Keratinocyte (primary cell): ENCODE measurements at regions not wholly inside any gene's neighbourhood (a gene's known extent, or its start where the extent isn't known, plus 50 kb on each side); places are given as distances from the start of the nearest gene placed in this dataset.

Experiments
- DNase-seq: peaks from one replicate; pipeline ENCODE4 v3.0.0-alpha.2; 2011; ENCODE audit warnings: low read depth, missing footprints, low spot score
- FAIRE-seq: peaks from 2 replicates; lab custom pipeline; 2011; peaks lifted over from hg19 to GRCh38; lab: Jason Lieb, UNC
- H2AFZ ChIP-seq: 2 replicates; pipeline ENCODE4 v1.6.0; 2012; ENCODE audit warnings: low read length, control low read depth, inconsistent platforms; ENCODE audit not compliant: control insufficient read depth
- H3K27ac ChIP-seq: 2 replicates; pipeline ENCODE4 v1.5.1; 2011; ENCODE audit warnings: low read length; ENCODE audit not compliant: control insufficient read depth, insufficient read depth
- H3K27me3 ChIP-seq: 3 replicates; pipeline ENCODE4 v1.6.0; 2011; ENCODE audit warnings: low read length; ENCODE audit not compliant: control insufficient read depth, insufficient read depth; ENCODE audit errors: extremely low read depth
- H3K36me3 ChIP-seq, 2 experiments: 2 replicates in 1 of 2; 3 replicates in 1 of 2; pipeline ENCODE4 v1.5.1; 2011; ENCODE audit warnings: low read length in 2 of 2, mild to moderate bottlenecking in 1 of 2; ENCODE audit not compliant: control insufficient read depth in 2 of 2, insufficient read depth in 2 of 2; ENCODE audit errors: extremely low read depth in 1 of 2
- H3K4me1 ChIP-seq: 3 replicates; pipeline ENCODE4 v1.5.1; 2011; ENCODE audit warnings: low read length; ENCODE audit not compliant: control insufficient read depth, insufficient read depth; ENCODE audit errors: extremely low read depth
- H3K4me2 ChIP-seq: 3 replicates; pipeline ENCODE4 v1.6.0; 2011; ENCODE audit warnings: low read depth, low read length; ENCODE audit not compliant: control insufficient read depth, insufficient read depth; ENCODE audit errors: extremely low read depth
- H3K4me3 ChIP-seq, 3 experiments: fragments of 200-600 bp in 1 of 3; sonication (generic) in 1 of 3; 2 replicates in 2 of 3; 3 replicates in 1 of 3; pipeline ENCODE4 v1.5.1; 2011 to 2016; ENCODE audit warnings: low read length in 3 of 3, mild to moderate bottlenecking in 3 of 3, control low read depth in 2 of 3, inconsistent platforms in 1 of 3, low read depth in 1 of 3, mixed read lengths in 1 of 3, mixed run types in 1 of 3, moderate library complexity in 1 of 3; ENCODE audit not compliant: control insufficient read depth in 2 of 3, insufficient read depth in 2 of 3; ENCODE audit errors: extremely low read depth in 1 of 3
- H3K79me2 ChIP-seq: 2 replicates; pipeline ENCODE4 v1.6.0; 2012; ENCODE audit warnings: low read length; ENCODE audit not compliant: control insufficient read depth, insufficient read depth
- H3K9ac ChIP-seq: 3 replicates; pipeline ENCODE4 v1.6.0; 2011; ENCODE audit warnings: low read length; ENCODE audit not compliant: control insufficient read depth, insufficient read depth; ENCODE audit errors: extremely low read depth
- H3K9me1 ChIP-seq: 3 replicates; pipeline ENCODE4 v1.6.0; 2011; ENCODE audit warnings: low read length; ENCODE audit not compliant: control insufficient read depth, insufficient read depth; ENCODE audit errors: extremely low read depth
- H3K9me3 ChIP-seq: 2 replicates; pipeline ENCODE4 v1.5.1; 2012; ENCODE audit warnings: low read depth, low read length; ENCODE audit not compliant: control insufficient read depth
- H4K20me1 ChIP-seq: 3 replicates; pipeline ENCODE4 v1.6.0; 2011; ENCODE audit warnings: low read length; ENCODE audit not compliant: control insufficient read depth, insufficient read depth; ENCODE audit errors: extremely low read depth
- CTCF ChIP-seq, 3 experiments: IDR thresholded peaks in 1 of 3; conservative IDR thresholded peaks in 1 of 3; optimal IDR thresholded peaks in 1 of 3; 2 replicates in 2 of 3; 3 replicates in 1 of 3; pipeline versions ENCODE3 to v1.5.1; 2011; ENCODE audit warnings: low read length in 3 of 3, mild to moderate bottlenecking in 3 of 3, moderate library complexity in 2 of 3, control low read depth in 1 of 3, inconsistent platforms in 1 of 3; ENCODE audit not compliant: insufficient read depth in 2 of 3; ENCODE audit errors: extremely low read depth in 1 of 3
- EZH2 ChIP-seq: IDR thresholded peaks from one replicate; pipeline ENCODE4 v1.6.1; 2012; ENCODE audit warnings: inconsistent platforms, mild to moderate bottlenecking, low read length, moderate library complexity
- dilution Hi-C: fragments of 300-500 bp; cut with MboI; formaldehyde crosslinking; loops from one replicate; pipeline ENCODE4 v1.7.0; 2020; ENCODE audit warnings: low sequenced_read_pairs; ENCODE audit not compliant: extremely low pct_ligation_motif_present

GRCh38 chrX:113954297-113954696 lies 629.6 kb upstream of the HTR2C start:
- Histone ChIP-seq H3K27ac (no peak overlapping the region), H3K4me2 (no peak overlapping the region), H3K36me3 (no peaks in the 10 kb centered on the region), H2AFZ (no peak overlapping the region), H3K4me1 (no peaks in the 10 kb centered on the region), H3K79me2 (no peaks in the 10 kb centered on the region), H3K9me1 (no peaks in the 10 kb centered on the region), H4K20me1 (no peaks in the 10 kb centered on the region), H3K4me3 (no peak overlapping the region), H3K9ac (no peak overlapping the region), H3K27me3 (no peaks in the 10 kb centered on the region), H3K9me3 (peaks cover 3% of the 10 kb centered on the region)
- DNase-seq (no peak), FAIRE-seq (no peak)
- dilution Hi-C loops = no loop called here
- no peak for TF ChIP-seq EZH2
- TF ChIP-seq CTCF (optimal IDR thresholded peaks at IDR 0.05 in 1 of 3, IDR thresholded peaks at IDR 0.05 in 1 of 3, conservative IDR thresholded peaks at IDR 0.05 in 1 of 3; ENCODE audit: extremely low read depth in 1 of 3, insufficient read depth in 2 of 3, low read length in 3 of 3) = no peak

- DNase-seq = no peak
- TF ChIP-seq CTCF (optimal IDR thresholded peaks at IDR 0.05 in 1 of 3, IDR thresholded peaks at IDR 0.05 in 1 of 3, conservative IDR thresholded peaks at IDR 0.05 in 1 of 3; ENCODE audit: extremely low read depth in 1 of 3, insufficient read depth in 2 of 3, low read length in 3 of 3) (no peak), EZH2 (no peak)
- H3K9me3 ChIP-seq = peaks cover 3% of the 10 kb centered on the region
- no peak overlapping the region for H2AFZ ChIP-seq
- H3K27me3 ChIP-seq = no peaks in the 10 kb centered on the region
- H3K4me1 ChIP-seq = no peaks in the 10 kb centered on the region
- H3K9ac ChIP-seq = no peak overlapping the region
- no peaks in the 10 kb centered on the region for H3K9me1 ChIP-seq
- no peaks in the 10 kb centered on the region for H3K79me2 ChIP-seq
- dilution Hi-C loops = no loop called here
- H3K4me3 ChIP-seq = no peak overlapping the region
- H4K20me1 ChIP-seq = no peaks in the 10 kb centered on the region
- no peak overlapping the region for H3K4me2 ChIP-seq
- FAIRE-seq = no peak
- H3K27ac ChIP-seq = no peak overlapping the region
- H3K36me3 ChIP-seq = no peaks in the 10 kb centered on the region
Measured at GRCh38 chrX:113950081-113950678, 633.7 kb upstream of the HTR2C start.
